Stimulated activated CD8-positive, alpha-beta memory T cell treated with anti-CD3 and anti-CD28 coated beads, Interleukin-12 subunit alpha, Interleukin-12 subunit beta, amount 100 ng/mL, for 4 hours (primary cell): ENCODE measurements at regions not wholly inside any gene's neighbourhood (a gene's known extent, or its start where the extent isn't known, plus 50 kb on each side); places are given as distances from the start of the nearest gene placed in this dataset.
"Not testable (repeated sequence)": the region's sequence is repeated elsewhere in the genome, so short reads cannot be mapped to it uniquely, and the experiment has no call there.

Experiments used
- DNase-seq: peaks from one replicate; pipeline ENCODE4 v3.0.0-alpha.2; 2020; ENCODE audit warnings: low read depth

- DNase-seq, result no peak
These were observed 66.6 kb upstream of the RHOU start for GRCh38 chr1:228668553-228669241.

DNA sequence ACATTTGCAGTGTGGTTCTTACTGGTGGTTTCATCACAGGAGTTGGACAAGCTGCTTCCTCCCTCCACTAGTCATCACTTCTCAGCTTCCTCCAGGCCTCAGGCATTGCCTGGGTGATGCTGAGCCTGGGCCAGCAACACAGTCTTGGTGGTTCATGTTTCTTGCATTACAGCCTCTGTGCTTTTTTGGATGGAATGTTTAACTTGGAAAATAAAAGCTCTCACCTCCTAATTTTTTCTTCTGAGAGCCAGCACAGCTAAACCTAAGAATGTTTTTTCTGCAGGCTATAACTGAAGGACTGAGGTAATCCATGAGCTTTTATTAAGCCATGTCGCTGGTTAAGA is 66.1 kb upstream of the RHOU start:
- no peak for DNase-seq

- not testable (repeated sequence) for DNase-seq
These were observed 54.2 kb upstream of the RHOU start for GRCh38 chr1:228681076-228681565.

GRCh38 chr1:228683428-228683827 is 51.9 kb upstream of the RHOU start:
- DNase-seq, result no peak

GRCh38 chr1:228684607-228685006 is 50.7 kb upstream of the RHOU start:
- no peak for DNase-seq

- DNase-seq, result no peak
These were observed 50.1 kb upstream of the RHOU start for GRCh38 chr1:228685081-228685660.
